HEK293 (cell line): ENCODE measurements at regions not wholly inside any gene's neighbourhood (a gene's known extent, or its start where the extent isn't known, plus 50 kb on each side); places are given as distances from the start of the nearest gene placed in this dataset.

Experiments
- CTCF ChIA-PET: fragments of 350-600 bp; formaldehyde crosslinking; extraction: SDS; loops from one replicate; lab custom pipeline; 2021; ENCODE audit warnings: antibody characterized with exemption; lab: Yijun Ruan, JAX
- POLR2A ChIA-PET: fragments of 300-600 bp; formaldehyde crosslinking; extraction: SDS; loops from one replicate; lab custom pipeline; 2020; ENCODE audit warnings: antibody characterized with exemption, inconsistent platforms; lab: Yijun Ruan, JAX
- H3K27ac ChIP-seq: fragments of 200-500 bp; sonication (Bioruptor generic); 2 replicates; pipeline ENCODE4 v1.5.1; 2014; ENCODE audit warnings: low read depth, low read length, control low read depth, inconsistent platforms; ENCODE audit errors: extremely low read depth
- H3K36me3 ChIP-seq, 2 experiments: fragments of 200-500 bp in 1 of 2; sonication (Bioruptor generic) in 1 of 2; 1 replicate in 1 of 2; 2 replicates in 1 of 2; pipeline ENCODE4 v1.5.1; 2014 to 2017; ENCODE audit warnings: inconsistent platforms in 2 of 2, low read length in 2 of 2; ENCODE audit not compliant: control insufficient read depth in 2 of 2, insufficient read depth in 1 of 2
- H3K4me1 ChIP-seq: fragments of 200-500 bp; sonication (Bioruptor generic); 2 replicates; pipeline ENCODE4 v1.5.1; 2014; ENCODE audit warnings: mild to moderate bottlenecking, low read length, inconsistent platforms; ENCODE audit not compliant: control insufficient read depth, insufficient read depth
- H3K4me3 ChIP-seq: 2 replicates; pipeline ENCODE4 v1.5.1; 2011; ENCODE audit warnings: low read depth, mild to moderate bottlenecking, control low read depth, low read length, moderate library complexity
- H3K9me3 ChIP-seq: fragments of 200-500 bp; sonication (Bioruptor generic); 2 replicates; pipeline ENCODE4 v1.5.1; 2014; ENCODE audit warnings: low read depth, low read length, inconsistent platforms; ENCODE audit not compliant: control insufficient read depth, insufficient read depth
- KLF8 ChIP-seq: fragments of 450-650 bp; formaldehyde crosslinking; IDR thresholded peaks from 2 replicates; pipeline ENCODE4 v1.5.1; 2016; ENCODE audit warnings: missing biosample characterization, missing genetic modification characterization
- OVOL3 ChIP-seq: fragments of 450-650 bp; formaldehyde crosslinking; IDR thresholded peaks from 2 replicates; pipeline ENCODE4 v1.5.1; 2016; ENCODE audit warnings: missing biosample characterization, missing genetic modification characterization
- ZBTB20 ChIP-seq: fragments of 450-650 bp; formaldehyde crosslinking; IDR thresholded peaks from 2 replicates; pipeline ENCODE4 v1.5.1; 2016; ENCODE audit warnings: missing biosample characterization, missing genetic modification characterization
- ZBTB48 ChIP-seq: fragments of 450-650 bp; formaldehyde crosslinking; IDR thresholded peaks from 2 replicates; pipeline ENCODE4 v1.5.1; 2016; ENCODE audit warnings: missing biosample characterization, missing genetic modification characterization
- ZBTB7A ChIP-seq: fragments of 450-650 bp; formaldehyde crosslinking; IDR thresholded peaks from 2 replicates; pipeline ENCODE4 v1.5.1; 2016; ENCODE audit warnings: low read depth, missing biosample characterization, missing genetic modification characterization
- ZNF114 ChIP-seq: fragments of 450-650 bp; formaldehyde crosslinking; IDR thresholded peaks from 2 replicates; pipeline ENCODE4 v1.5.0; 2017; ENCODE audit warnings: missing biosample characterization, missing genetic modification characterization
- ZNF157 ChIP-seq: fragments of 450-650 bp; formaldehyde crosslinking; IDR thresholded peaks from 2 replicates; pipeline ENCODE4 v1.5.1; 2016; ENCODE audit warnings: missing biosample characterization, missing genetic modification characterization
- ZNF37A ChIP-seq: fragments of 450-650 bp; IDR thresholded peaks from 2 replicates; pipeline ENCODE4 v1.5.1; 2018; ENCODE audit warnings: missing biosample characterization, missing genetic modification characterization
- ZNF426 ChIP-seq: fragments of 450-650 bp; formaldehyde crosslinking; IDR thresholded peaks from 2 replicates; pipeline ENCODE4 v1.5.1; 2017; ENCODE audit warnings: missing biosample characterization, missing genetic modification characterization, mild to moderate bottlenecking, inconsistent platforms, moderate library complexity
- ZNF530 ChIP-seq: fragments of 450-650 bp; formaldehyde crosslinking; IDR thresholded peaks from 2 replicates; pipeline ENCODE4 v1.5.1; 2016; ENCODE audit warnings: low read depth, missing biosample characterization, missing genetic modification characterization
- ZNF544 ChIP-seq: fragments of 450-650 bp; formaldehyde crosslinking; IDR thresholded peaks from 2 replicates; pipeline ENCODE4 v1.5.0; 2017; ENCODE audit warnings: missing biosample characterization, missing genetic modification characterization
- ZNF626 ChIP-seq: fragments of 450-650 bp; sonication (Bioruptor Pico); formaldehyde crosslinking; IDR thresholded peaks from 2 replicates; pipeline ENCODE4 v1.5.1; 2018; ENCODE audit warnings: missing biosample characterization, missing genetic modification characterization, inconsistent platforms
- ZNF658 ChIP-seq: fragments of 450-650 bp; formaldehyde crosslinking; IDR thresholded peaks from 2 replicates; pipeline ENCODE4; 2016; ENCODE audit warnings: missing biosample characterization, missing genetic modification characterization
- ZNF785 ChIP-seq: fragments of 450-650 bp; formaldehyde crosslinking; IDR thresholded peaks from 2 replicates; pipeline ENCODE4 v1.5.1; 2016; ENCODE audit warnings: missing biosample characterization, missing genetic modification characterization
- TF ChIP-seq, protein P1 (sequence below): fragments of 450-650 bp; formaldehyde crosslinking; IDR thresholded peaks from 2 replicates; pipeline ENCODE4 v1.5.1; 2016; ENCODE audit warnings: missing biosample characterization, missing genetic modification characterization
- TF ChIP-seq, protein P2 (sequence below): fragments of 450-650 bp; formaldehyde crosslinking; IDR thresholded peaks from 2 replicates; pipeline ENCODE4 v1.5.1; 2016; ENCODE audit warnings: missing biosample characterization, missing genetic modification characterization, low read depth
- TF ChIP-seq, protein P3 (sequence below): fragments of 450-650 bp; formaldehyde crosslinking; IDR thresholded peaks from 2 replicates; pipeline ENCODE4 v1.5.1; 2016; ENCODE audit warnings: missing biosample characterization, missing genetic modification characterization
- TF ChIP-seq, protein P4 (sequence below): fragments of 450-650 bp; formaldehyde crosslinking; IDR thresholded peaks from 2 replicates; pipeline ENCODE4 v1.5.1; 2016; ENCODE audit warnings: missing biosample characterization, missing genetic modification characterization
- TF ChIP-seq, protein P5 (sequence below): sonication (generic); formaldehyde crosslinking; IDR thresholded peaks from 2 replicates; pipeline ENCODE4 v1.8.1; 2022; ENCODE audit warnings: mild to moderate bottlenecking, moderate library complexity, missing genetic modification reagents
- TF ChIP-seq, protein P6 (sequence below): fragments of 450-650 bp; formaldehyde crosslinking; IDR thresholded peaks from 2 replicates; pipeline ENCODE4 v1.5.1; 2017; ENCODE audit warnings: missing biosample characterization, missing genetic modification characterization
- TF ChIP-seq, protein P7 (sequence below): fragments of 450-650 bp; formaldehyde crosslinking; IDR thresholded peaks from 2 replicates; pipeline ENCODE4 v1.5.1; 2016; ENCODE audit warnings: missing biosample characterization, missing genetic modification characterization

DNA sequence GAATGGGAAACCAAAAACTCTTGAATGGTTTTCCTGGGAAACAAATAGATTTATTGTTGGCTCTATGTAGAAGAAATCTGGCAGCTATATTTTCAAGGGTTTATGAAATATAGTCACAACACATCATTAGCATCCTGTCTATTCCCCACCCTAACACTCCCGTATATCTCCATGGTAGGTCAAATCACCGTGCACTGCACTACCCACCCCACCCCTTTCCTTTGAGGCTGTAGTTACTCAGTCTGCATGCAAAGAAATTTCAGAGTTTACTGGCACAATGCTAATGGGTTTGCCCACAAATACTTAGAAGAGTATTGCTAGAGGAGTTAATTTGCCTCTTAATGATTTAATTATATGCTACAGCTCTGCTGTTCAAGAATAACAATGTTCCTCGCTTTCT lies 329.1 kb upstream of the TSHZ2 start:
- TF ChIP-seq ZNF658 (tag by site-specific recombination) (no peak), ZNF785 (no peak), ZBTB20 (tag by site-specific recombination) (no peak), ZNF114 (no peak), ZNF426 (tag by site-specific recombination) (no peak), ZNF37A (tag by site-specific recombination) (no peak), ZNF544 (tag by site-specific recombination) (no peak)
- TF ChIP-seq, protein P1, sequence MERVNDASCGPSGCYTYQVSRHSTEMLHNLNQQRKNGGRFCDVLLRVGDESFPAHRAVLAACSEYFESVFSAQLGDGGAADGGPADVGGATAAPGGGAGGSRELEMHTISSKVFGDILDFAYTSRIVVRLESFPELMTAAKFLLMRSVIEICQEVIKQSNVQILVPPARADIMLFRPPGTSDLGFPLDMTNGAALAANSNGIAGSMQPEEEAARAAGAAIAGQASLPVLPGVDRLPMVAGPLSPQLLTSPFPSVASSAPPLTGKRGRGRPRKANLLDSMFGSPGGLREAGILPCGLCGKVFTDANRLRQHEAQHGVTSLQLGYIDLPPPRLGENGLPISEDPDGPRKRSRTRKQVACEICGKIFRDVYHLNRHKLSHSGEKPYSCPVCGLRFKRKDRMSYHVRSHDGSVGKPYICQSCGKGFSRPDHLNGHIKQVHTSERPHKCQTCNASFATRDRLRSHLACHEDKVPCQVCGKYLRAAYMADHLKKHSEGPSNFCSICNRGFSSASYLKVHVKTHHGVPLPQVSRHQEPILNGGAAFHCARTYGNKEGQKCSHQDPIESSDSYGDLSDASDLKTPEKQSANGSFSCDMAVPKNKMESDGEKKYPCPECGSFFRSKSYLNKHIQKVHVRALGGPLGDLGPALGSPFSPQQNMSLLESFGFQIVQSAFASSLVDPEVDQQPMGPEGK (tag by site-specific recombination), result no peak
- TF ChIP-seq, protein P2, sequence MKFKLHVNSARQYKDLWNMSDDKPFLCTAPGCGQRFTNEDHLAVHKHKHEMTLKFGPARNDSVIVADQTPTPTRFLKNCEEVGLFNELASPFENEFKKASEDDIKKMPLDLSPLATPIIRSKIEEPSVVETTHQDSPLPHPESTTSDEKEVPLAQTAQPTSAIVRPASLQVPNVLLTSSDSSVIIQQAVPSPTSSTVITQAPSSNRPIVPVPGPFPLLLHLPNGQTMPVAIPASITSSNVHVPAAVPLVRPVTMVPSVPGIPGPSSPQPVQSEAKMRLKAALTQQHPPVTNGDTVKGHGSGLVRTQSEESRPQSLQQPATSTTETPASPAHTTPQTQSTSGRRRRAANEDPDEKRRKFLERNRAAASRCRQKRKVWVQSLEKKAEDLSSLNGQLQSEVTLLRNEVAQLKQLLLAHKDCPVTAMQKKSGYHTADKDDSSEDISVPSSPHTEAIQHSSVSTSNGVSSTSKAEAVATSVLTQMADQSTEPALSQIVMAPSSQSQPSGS (tag by site-specific recombination), result no peak
- TF ChIP-seq, protein P3, sequence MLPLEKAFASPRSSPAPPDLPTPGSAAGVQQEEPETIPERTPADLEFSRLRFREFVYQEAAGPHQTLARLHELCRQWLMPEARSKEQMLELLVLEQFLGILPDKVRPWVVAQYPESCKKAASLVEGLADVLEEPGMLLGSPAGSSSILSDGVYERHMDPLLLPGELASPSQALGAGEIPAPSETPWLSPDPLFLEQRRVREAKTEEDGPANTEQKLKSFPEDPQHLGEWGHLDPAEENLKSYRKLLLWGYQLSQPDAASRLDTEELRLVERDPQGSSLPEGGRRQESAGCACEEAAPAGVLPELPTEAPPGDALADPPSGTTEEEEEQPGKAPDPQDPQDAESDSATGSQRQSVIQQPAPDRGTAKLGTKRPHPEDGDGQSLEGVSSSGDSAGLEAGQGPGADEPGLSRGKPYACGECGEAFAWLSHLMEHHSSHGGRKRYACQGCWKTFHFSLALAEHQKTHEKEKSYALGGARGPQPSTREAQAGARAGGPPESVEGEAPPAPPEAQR (tag by site-specific recombination), result no peak
- TF ChIP-seq, protein P4, sequence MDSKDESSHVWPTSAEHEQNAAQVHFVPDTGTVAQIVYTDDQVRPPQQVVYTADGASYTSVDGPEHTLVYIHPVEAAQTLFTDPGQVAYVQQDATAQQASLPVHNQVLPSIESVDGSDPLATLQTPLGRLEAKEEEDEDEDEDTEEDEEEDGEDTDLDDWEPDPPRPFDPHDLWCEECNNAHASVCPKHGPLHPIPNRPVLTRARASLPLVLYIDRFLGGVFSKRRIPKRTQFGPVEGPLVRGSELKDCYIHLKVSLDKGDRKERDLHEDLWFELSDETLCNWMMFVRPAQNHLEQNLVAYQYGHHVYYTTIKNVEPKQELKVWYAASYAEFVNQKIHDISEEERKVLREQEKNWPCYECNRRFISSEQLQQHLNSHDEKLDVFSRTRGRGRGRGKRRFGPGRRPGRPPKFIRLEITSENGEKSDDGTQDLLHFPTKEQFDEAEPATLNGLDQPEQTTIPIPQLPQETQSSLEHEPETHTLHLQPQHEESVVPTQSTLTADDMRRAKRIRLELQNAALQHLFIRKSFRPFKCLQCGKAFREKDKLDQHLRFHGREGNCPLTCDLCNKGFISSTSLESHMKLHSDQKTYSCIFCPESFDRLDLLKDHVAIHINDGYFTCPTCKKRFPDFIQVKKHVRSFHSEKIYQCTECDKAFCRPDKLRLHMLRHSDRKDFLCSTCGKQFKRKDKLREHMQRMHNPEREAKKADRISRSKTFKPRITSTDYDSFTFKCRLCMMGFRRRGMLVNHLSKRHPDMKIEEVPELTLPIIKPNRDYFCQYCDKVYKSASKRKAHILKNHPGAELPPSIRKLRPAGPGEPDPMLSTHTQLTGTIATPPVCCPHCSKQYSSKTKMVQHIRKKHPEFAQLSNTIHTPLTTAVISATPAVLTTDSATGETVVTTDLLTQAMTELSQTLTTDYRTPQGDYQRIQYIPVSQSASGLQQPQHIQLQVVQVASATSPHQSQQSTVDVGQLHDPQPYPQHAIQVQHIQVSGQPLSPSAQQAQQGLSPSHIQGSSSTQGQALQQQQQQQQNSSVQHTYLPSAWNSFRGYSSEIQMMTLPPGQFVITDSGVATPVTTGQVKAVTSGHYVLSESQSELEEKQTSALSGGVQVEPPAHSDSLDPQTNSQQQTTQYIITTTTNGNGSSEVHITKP, result no peak
- TF ChIP-seq, protein P5, sequence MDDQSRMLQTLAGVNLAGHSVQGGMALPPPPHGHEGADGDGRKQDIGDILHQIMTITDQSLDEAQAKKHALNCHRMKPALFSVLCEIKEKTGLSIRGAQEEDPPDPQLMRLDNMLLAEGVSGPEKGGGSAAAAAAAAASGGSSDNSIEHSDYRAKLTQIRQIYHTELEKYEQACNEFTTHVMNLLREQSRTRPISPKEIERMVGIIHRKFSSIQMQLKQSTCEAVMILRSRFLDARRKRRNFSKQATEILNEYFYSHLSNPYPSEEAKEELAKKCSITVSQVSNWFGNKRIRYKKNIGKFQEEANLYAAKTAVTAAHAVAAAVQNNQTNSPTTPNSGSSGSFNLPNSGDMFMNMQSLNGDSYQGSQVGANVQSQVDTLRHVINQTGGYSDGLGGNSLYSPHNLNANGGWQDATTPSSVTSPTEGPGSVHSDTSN (CRISPR knock-in tag), result no peak
- TF ChIP-seq, protein P6, sequence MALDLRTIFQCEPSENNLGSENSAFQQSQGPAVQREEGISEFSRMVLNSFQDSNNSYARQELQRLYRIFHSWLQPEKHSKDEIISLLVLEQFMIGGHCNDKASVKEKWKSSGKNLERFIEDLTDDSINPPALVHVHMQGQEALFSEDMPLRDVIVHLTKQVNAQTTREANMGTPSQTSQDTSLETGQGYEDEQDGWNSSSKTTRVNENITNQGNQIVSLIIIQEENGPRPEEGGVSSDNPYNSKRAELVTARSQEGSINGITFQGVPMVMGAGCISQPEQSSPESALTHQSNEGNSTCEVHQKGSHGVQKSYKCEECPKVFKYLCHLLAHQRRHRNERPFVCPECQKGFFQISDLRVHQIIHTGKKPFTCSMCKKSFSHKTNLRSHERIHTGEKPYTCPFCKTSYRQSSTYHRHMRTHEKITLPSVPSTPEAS (tag by site-specific recombination), result no peak
- ChIA-PET POLR2A (no interaction called here), CTCF (interaction anchor here (0.8 kb wide), 1 partner anchor 331 kb away, joined by 3 read pairs; no protein-coding TSS in a partner anchor)
- Histone ChIP-seq H3K4me1 (no peaks in the 10 kb centered on the region), H3K9me3 (no peaks in the 10 kb centered on the region), H3K36me3 (no peaks in the 10 kb centered on the region), H3K4me3 (no peak overlapping the region), H3K27ac (no peak overlapping the region)

DNA sequence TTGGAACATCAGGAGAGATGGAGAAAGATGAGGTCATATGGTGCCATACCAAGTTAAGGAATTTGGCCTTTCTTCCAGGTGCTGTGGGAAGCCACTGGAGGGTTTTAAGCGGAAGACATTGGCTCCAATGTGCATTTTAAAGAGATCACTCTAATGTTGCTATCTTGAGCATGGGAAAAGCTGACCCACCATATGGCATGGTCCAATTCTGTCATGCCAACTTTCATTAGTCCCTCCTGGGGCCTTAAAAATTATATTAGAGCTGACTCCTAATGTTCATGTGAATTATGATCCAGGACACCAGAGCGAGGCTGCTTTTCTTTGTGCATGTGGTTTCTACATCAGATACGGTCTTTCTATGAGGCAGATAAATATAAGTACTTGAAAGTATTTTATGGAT lies 335.0 kb upstream of the TSHZ2 start:
- Histone ChIP-seq H3K9me3 (no peaks in the 10 kb centered on the region), H3K27ac (no peak overlapping the region), H3K36me3 (no peaks in the 10 kb centered on the region), H3K4me3 (no peak overlapping the region), H3K4me1 (no peaks in the 10 kb centered on the region)
- CTCF ChIA-PET, result interaction anchor here (0.6 kb wide), 1 partner anchor 533 kb away, joined by 6 read pairs; no protein-coding TSS in a partner anchor
- POLR2A ChIA-PET, result no interaction called here
- TF ChIP-seq ZNF530 (tag by site-specific recombination) (no peak), ZBTB48 (tag by site-specific recombination) (no peak), OVOL3 (tag by site-specific recombination) (no peak), KLF8 (tag by site-specific recombination) (no peak), ZNF157 (tag by site-specific recombination) (no peak), ZNF626 (tag by site-specific recombination) (no peak), ZBTB7A (tag by site-specific recombination) (no peak)
- TF ChIP-seq, protein P7, sequence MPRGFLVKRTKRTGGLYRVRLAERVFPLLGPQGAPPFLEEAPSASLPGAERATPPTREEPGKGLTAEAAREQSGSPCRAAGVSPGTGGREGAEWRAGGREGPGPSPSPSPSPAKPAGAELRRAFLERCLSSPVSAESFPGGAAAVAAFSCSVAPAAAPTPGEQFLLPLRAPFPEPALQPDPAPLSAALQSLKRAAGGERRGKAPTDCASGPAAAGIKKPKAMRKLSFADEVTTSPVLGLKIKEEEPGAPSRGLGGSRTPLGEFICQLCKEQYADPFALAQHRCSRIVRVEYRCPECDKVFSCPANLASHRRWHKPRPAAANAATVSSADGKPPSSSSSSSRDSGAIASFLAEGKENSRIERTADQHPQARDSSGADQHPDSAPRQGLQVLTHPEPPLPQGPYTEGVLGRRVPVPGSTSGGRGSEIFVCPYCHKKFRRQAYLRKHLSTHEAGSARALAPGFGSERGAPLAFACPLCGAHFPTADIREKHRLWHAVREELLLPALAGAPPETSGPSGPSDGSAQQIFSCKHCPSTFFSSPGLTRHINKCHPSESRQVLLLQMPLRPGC (tag by site-specific recombination), result no peak
